ENCODE measurements at regions not wholly inside any gene's neighbourhood (a gene's known extent, or its start where the extent isn't known, plus 50 kb on each side); places are given as distances from the start of the nearest gene placed in this dataset.

DNA sequence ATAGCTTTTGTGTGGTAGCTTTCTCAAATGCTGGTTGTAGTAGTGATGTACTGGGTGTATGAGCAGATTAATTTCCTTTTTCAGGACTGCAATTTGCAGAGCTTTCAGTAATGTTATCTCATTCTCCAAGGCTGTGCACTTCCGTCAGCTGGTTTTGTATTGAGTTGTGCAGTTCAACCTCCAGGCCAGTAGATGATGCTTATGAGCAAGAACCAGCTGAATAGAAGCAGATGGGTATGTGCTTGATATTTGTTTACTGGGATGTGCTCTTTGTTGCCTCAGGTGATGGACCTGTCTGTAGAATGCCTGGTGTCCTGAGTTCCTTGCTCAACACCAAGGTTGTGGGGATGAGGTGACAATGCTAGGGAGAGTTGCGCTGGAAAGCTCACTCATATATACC is 462.8 kb downstream of the PCDH18 start:
- Histone ChIP-seq H3K4me2 (ENCODE audit: low read length) (no peak overlapping the region), H3K27ac (ENCODE audit: low read length) (no peak overlapping the region), H3K36me3 (ENCODE audit: low read depth, low read length) (no peaks in the 10 kb centered on the region), H2AFZ (ENCODE audit: low read length) (no peak overlapping the region), H3K27me3 (ENCODE audit: low read length) (no peaks in the 10 kb centered on the region), H3F3A (ENCODE audit: low read length, unreplicated experiment) (no peaks in the 10 kb centered on the region), H3K9me2 (replicated peaks; ENCODE audit: low read length) (no peaks in the 10 kb centered on the region), H3K79me2 (ENCODE audit: low read length) (no peaks in the 10 kb centered on the region), H3K4me1 (ENCODE audit: insufficient read depth, low read length) (no peaks in the 10 kb centered on the region), H3K9ac (ENCODE audit: low read length) (no peak overlapping the region), H3K4me3 (ENCODE audit: low read length) (no peak overlapping the region), H4K20me1 (ENCODE audit: low read length) (no peaks in the 10 kb centered on the region), H3K9me3 (ENCODE audit: low read length) (no peaks in the 10 kb centered on the region)
- POLR2A ChIA-PET (ENCODE audit: unreplicated experiment): no interaction called here
- TF ChIP-seq, protein P1, sequence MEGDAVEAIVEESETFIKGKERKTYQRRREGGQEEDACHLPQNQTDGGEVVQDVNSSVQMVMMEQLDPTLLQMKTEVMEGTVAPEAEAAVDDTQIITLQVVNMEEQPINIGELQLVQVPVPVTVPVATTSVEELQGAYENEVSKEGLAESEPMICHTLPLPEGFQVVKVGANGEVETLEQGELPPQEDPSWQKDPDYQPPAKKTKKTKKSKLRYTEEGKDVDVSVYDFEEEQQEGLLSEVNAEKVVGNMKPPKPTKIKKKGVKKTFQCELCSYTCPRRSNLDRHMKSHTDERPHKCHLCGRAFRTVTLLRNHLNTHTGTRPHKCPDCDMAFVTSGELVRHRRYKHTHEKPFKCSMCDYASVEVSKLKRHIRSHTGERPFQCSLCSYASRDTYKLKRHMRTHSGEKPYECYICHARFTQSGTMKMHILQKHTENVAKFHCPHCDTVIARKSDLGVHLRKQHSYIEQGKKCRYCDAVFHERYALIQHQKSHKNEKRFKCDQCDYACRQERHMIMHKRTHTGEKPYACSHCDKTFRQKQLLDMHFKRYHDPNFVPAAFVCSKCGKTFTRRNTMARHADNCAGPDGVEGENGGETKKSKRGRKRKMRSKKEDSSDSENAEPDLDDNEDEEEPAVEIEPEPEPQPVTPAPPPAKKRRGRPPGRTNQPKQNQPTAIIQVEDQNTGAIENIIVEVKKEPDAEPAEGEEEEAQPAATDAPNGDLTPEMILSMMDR (conservative IDR thresholded peaks at IDR 0.05; ENCODE audit: low read depth, low read length): no peak; the same call in 1 of the 2 replicates
- TF ChIP-seq EZH2phosphoT487 (IDR thresholded peaks at IDR 0.05; ENCODE audit: borderline replicate concordance, low read length) (no peak), EZH2 (IDR thresholded peaks at IDR 0.05; ENCODE audit: low read length, unreplicated experiment) (no peak)
- DNase-seq: no peak
- no TSS peak for BruUV-seq (replicated peaks)
- CTCF ChIA-PET: interaction anchor here (0.6 kb wide), 1 partner anchor 966 kb away, joined by 3 read pairs; no protein-coding TSS in a partner anchor
- intact Hi-C loops (cut with micrococcal nuclease): no loop called here
- ATAC-seq: no peak

DNA sequence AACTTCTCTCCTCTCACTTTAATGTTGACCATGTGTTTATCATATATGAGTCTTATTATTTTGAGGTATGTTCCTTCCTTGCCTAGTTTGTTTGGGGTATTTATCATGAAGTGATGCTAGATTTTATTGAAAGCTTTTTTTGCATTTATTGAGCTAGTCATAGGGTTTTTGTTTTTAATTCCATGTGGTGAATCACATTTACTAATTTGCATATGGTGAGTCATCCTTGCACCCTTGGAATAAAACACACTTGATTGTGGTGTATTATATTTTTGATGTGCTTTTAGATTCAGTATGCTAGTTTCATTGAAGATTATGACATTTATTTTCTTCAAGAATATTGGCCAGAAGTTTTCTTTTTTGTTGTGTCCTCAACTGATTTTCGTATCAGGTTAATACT is 464.6 kb downstream of the PCDH18 start:
- TF ChIP-seq EZH2phosphoT487 (IDR thresholded peaks at IDR 0.05; ENCODE audit: borderline replicate concordance, low read length) (no peak), EZH2 (IDR thresholded peaks at IDR 0.05; ENCODE audit: low read length, unreplicated experiment) (no peak)
- TF ChIP-seq, protein P1 (conservative IDR thresholded peaks at IDR 0.05; ENCODE audit: low read depth, low read length): no peak
- no peaks in the 10 kb centered on the region for H4K20me1 ChIP-seq (ENCODE audit: low read length)
- no peaks in the 10 kb centered on the region for H3K27me3 ChIP-seq (ENCODE audit: low read length)
- no peaks in the 10 kb centered on the region for H3K9me2 ChIP-seq (replicated peaks; ENCODE audit: low read length)
- POLR2A ChIA-PET (ENCODE audit: unreplicated experiment): no interaction called here
- H3K4me2 ChIP-seq (ENCODE audit: low read length): no peak overlapping the region
- no peaks in the 10 kb centered on the region for H3K4me1 ChIP-seq (ENCODE audit: insufficient read depth, low read length)
- no peak overlapping the region for H3K27ac ChIP-seq (ENCODE audit: low read length)
- DNase-seq: no peak
- no peaks in the 10 kb centered on the region for H3K79me2 ChIP-seq (ENCODE audit: low read length)
- no TSS peak for BruUV-seq (replicated peaks)
- CTCF ChIA-PET: no interaction called here
- H3K9ac ChIP-seq (ENCODE audit: low read length): no peak overlapping the region
- intact Hi-C loops (cut with micrococcal nuclease): no loop called here
- H3K9me3 ChIP-seq (ENCODE audit: low read length): no peaks in the 10 kb centered on the region
- H3F3A ChIP-seq (ENCODE audit: low read length, unreplicated experiment): no peaks in the 10 kb centered on the region
- no peak for ATAC-seq
- H3K4me3 ChIP-seq (ENCODE audit: low read length): no peak overlapping the region
- no peak overlapping the region for H2AFZ ChIP-seq (ENCODE audit: low read length)
- H3K36me3 ChIP-seq (ENCODE audit: low read depth, low read length): no peaks in the 10 kb centered on the region

DNA sequence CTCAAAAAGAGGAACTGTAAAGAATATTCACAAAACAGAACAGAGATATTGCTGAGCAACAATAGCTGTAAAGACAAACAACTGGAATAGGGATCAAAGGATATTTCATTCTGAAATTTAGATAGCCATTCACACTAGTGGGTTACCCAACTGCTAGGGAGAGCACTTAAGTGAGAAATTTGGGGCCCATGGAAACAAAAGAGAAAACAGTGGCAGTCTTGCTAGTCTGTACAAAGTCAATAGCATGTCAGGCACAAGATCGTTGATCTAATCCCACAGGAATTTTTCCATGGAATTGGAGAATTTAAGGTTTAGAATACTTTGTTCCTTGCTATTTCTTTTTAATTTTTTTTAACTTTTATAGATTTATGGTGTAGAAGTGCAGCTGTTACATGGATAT is 467.0 kb downstream of the PCDH18 start:
- BruUV-seq (replicated peaks): no TSS peak
- no peak for DNase-seq
- no peaks in the 10 kb centered on the region for H3K79me2 ChIP-seq (ENCODE audit: low read length)
- H3K27me3 ChIP-seq (ENCODE audit: low read length): no peaks in the 10 kb centered on the region
- no peak overlapping the region for H3K9ac ChIP-seq (ENCODE audit: low read length)
- TF ChIP-seq EZH2phosphoT487 (IDR thresholded peaks at IDR 0.05; ENCODE audit: borderline replicate concordance, low read length) (no peak), EZH2 (IDR thresholded peaks at IDR 0.05; ENCODE audit: low read length, unreplicated experiment) (no peak)
- TF ChIP-seq, protein P1 (conservative IDR thresholded peaks at IDR 0.05; ENCODE audit: low read depth, low read length): no peak
- no peak overlapping the region for H3K4me2 ChIP-seq (ENCODE audit: low read length)
- ChIA-PET POLR2A (ENCODE audit: unreplicated experiment) (no interaction called here), CTCF (no interaction called here)
- ATAC-seq: no peak
- H4K20me1 ChIP-seq (ENCODE audit: low read length): no peaks in the 10 kb centered on the region
- no peaks in the 10 kb centered on the region for H3K9me3 ChIP-seq (ENCODE audit: low read length)
- no peak overlapping the region for H3K4me3 ChIP-seq (ENCODE audit: low read length)
- H3K36me3 ChIP-seq (ENCODE audit: low read depth, low read length): no peaks in the 10 kb centered on the region
- H2AFZ ChIP-seq (ENCODE audit: low read length): no peak overlapping the region
- no peaks in the 10 kb centered on the region for H3K9me2 ChIP-seq (replicated peaks; ENCODE audit: low read length)
- no peak overlapping the region for H3K27ac ChIP-seq (ENCODE audit: low read length)
- H3F3A ChIP-seq (ENCODE audit: low read length, unreplicated experiment): no peaks in the 10 kb centered on the region
- H3K4me1 ChIP-seq (ENCODE audit: insufficient read depth, low read length): no peaks in the 10 kb centered on the region
- intact Hi-C loops (cut with micrococcal nuclease): no loop called here
